ENCODE measurements at regions not wholly inside any gene's neighbourhood (a gene's known extent, or its start where the extent isn't known, plus 50 kb on each side); places are given as distances from the start of the nearest gene placed in this dataset.

DNA sequence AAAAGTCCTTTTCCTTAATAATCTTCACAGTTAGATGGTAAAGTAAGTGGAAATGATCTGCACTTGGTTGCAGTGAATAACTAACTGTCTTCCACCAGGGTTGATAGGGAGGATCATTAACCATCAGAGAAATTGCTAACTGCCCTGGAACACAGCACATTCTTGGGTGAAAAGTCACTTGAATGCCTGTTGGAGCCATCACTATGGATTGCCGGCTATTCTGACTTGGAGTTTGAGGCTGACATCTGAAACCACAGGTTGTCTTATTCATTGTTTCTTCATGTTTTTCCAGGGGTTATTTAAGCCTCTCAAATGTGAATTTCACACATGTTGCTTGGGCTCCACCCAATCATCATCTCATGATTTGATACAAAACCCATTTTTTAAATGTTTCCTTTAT lies 901.4 kb downstream of the MCTP2 start:
- DNase-seq (ENCODE audit: low spot score), result no peak
- TF ChIP-seq, protein P1, sequence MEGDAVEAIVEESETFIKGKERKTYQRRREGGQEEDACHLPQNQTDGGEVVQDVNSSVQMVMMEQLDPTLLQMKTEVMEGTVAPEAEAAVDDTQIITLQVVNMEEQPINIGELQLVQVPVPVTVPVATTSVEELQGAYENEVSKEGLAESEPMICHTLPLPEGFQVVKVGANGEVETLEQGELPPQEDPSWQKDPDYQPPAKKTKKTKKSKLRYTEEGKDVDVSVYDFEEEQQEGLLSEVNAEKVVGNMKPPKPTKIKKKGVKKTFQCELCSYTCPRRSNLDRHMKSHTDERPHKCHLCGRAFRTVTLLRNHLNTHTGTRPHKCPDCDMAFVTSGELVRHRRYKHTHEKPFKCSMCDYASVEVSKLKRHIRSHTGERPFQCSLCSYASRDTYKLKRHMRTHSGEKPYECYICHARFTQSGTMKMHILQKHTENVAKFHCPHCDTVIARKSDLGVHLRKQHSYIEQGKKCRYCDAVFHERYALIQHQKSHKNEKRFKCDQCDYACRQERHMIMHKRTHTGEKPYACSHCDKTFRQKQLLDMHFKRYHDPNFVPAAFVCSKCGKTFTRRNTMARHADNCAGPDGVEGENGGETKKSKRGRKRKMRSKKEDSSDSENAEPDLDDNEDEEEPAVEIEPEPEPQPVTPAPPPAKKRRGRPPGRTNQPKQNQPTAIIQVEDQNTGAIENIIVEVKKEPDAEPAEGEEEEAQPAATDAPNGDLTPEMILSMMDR (IDR thresholded peaks at IDR 0.05; ENCODE audit: borderline replicate concordance, control extremely low read depth, extremely low read depth, insufficient read depth, missing control alignments), result no peak
- in situ Hi-C loops (cut with MboI; ENCODE audit: low sequenced_read_pairs, unreplicated experiment), result no loop called here

DNA sequence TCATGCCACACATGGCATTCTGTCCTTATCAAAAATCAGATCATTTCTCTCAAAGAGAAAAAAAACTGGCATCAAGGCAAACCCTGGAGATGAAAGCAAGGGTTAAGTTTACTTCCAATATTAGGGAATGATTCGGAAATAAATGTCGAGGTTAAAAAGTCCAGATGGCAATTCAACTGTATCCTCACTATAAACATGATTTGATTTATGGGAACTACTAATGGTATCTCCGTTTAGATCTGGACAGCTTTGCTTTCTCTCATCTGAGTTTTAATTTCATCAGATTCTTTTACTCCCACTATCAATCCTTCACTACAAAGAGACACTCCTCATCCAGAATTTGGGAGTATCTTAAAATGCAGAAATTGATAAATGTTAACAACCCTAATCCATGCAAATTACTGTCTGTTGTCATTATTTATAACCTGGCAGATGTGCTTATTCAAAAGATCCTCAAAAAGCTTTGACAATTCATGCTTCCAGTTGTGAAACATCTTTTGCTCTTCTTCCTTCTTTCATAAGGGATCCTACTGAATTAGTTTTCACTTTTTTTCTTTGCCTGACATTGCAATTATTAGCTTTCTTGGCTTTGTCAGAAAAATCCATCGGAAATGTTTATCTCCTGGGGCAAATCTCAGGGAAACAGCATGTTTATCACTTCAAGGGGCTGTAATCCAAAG lies 903.2 kb downstream of the MCTP2 start:
- DNase-seq (ENCODE audit: low spot score), result no peak
- in situ Hi-C loops (cut with MboI; ENCODE audit: low sequenced_read_pairs, unreplicated experiment), result no loop called here
- TF ChIP-seq, protein P1 (IDR thresholded peaks at IDR 0.05; ENCODE audit: borderline replicate concordance, control extremely low read depth, extremely low read depth, insufficient read depth, missing control alignments), result no peak

DNA sequence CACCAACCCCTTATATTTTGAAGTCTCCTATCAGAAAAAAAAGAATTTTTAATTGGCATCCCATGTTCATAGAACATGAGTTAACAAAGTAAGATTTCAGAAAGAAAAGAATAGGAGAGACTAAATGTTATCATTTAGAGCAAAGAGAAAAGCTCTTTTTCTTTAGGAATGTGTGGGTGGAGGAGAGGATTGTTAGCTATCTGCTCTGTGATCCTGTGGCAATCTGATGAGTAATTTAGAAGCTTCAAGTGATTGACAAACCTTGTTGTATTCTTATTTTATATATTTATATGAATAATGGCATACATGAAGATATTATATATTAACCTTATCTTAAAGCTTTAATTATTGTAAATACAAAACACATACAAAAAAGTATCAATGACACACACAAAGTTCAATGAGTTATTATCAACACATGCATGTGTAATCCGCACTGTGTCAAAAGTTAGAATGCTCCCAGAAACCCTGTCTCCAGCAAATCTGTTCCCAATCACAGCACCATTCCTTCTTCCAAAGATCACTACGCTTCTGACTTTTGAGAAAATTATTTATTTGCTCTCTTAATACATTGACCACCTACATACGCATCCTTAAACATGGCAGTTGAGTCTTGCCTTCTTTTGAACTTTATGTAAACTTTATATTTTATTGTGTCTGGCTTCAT lies 907.4 kb downstream of the MCTP2 start:
- TF ChIP-seq, protein P1 (IDR thresholded peaks at IDR 0.05; ENCODE audit: borderline replicate concordance, control extremely low read depth, extremely low read depth, insufficient read depth, missing control alignments), result no peak
- in situ Hi-C loops (cut with MboI; ENCODE audit: low sequenced_read_pairs, unreplicated experiment), result no loop called here
- no peak for DNase-seq (ENCODE audit: low spot score)

- TF ChIP-seq, protein P1 (IDR thresholded peaks at IDR 0.05; ENCODE audit: borderline replicate concordance, control extremely low read depth, extremely low read depth, insufficient read depth, missing control alignments), result no peak
- in situ Hi-C loops (cut with MboI; ENCODE audit: low sequenced_read_pairs, unreplicated experiment), result no loop called here
- DNase-seq (ENCODE audit: low spot score), result no peak
Observed at GRCh38 chr15:95141486-95141885, 910.1 kb downstream of the MCTP2 start.

DNA sequence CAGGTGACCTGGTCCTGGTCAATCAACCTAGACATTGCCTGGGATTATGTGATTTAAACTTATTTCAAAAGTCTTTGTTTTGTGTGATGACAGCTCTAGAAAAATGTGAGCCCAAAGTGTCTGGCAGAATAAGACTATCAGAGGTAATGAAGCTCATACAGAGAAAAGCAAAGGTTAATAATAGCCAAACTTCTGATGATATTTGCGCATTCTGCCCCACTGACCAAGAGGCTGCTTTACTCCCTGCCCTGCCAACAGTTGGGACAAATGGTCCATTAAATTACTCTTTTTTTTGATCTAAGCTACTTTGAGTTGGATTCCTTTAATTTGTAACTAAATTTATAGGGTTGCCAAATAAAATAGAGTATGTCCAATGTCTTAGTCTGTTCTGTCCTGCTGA lies 911.2 kb downstream of the MCTP2 start:
- in situ Hi-C loops (cut with MboI; ENCODE audit: low sequenced_read_pairs, unreplicated experiment), result no loop called here
- DNase-seq (ENCODE audit: low spot score), result no peak
- TF ChIP-seq, protein P1 (IDR thresholded peaks at IDR 0.05; ENCODE audit: borderline replicate concordance, control extremely low read depth, extremely low read depth, insufficient read depth, missing control alignments), result no peak

DNA sequence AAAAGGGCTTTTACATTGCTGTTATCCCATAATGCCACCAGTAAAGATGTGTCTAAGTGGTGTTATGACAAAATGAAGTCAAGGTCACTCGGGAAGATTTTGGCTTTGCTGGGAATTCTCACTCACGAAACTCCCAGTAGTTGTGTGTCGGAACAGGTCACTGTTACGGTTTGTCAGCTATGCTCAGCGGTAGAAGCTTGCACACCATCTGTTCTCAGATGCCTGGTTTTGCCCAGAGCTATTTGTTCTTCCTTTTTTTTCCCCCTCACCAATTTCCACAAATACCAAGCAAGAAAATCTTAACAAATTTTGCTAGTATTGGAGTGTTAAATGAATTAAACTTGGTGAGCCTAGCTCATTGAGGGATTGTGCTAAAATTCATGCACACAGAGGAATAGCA lies 915.1 kb downstream of the MCTP2 start:
- TF ChIP-seq, protein P1 (IDR thresholded peaks at IDR 0.05; ENCODE audit: borderline replicate concordance, control extremely low read depth, extremely low read depth, insufficient read depth, missing control alignments), result no peak
- in situ Hi-C loops (cut with MboI; ENCODE audit: low sequenced_read_pairs, unreplicated experiment), result no loop called here
- DNase-seq (ENCODE audit: low spot score), result no peak
